Activated B cell treated with CpG ODN at 0.5 μM for 24 hours (primary cell): ENCODE measurements at regions not wholly inside any gene's neighbourhood (a gene's known extent, or its start where the extent isn't known, plus 50 kb on each side); places are given as distances from the start of the nearest gene placed in this dataset.

Experiments used
- ATAC-seq: fragments of 200-7000 bp; cut with Tn5 transposase; one replicate; pipeline ENCODE4 v1.10.0; 2021; ENCODE audit warnings: low read depth, mild to moderate bottlenecking, moderate library complexity
- CTCF ChIA-PET: fragments of 350-600 bp; sonication (Branson Sonifier 250); formaldehyde crosslinking; loops from one replicate; lab custom pipeline; 2021; ENCODE audit warnings: antibody characterized with exemption; lab: Charles Lee
- POLR2A ChIA-PET: fragments of 350-600 bp; sonication (Branson Sonifier 250); formaldehyde crosslinking; loops from one replicate; lab custom pipeline; 2021; ENCODE audit warnings: antibody characterized with exemption; lab: Charles Lee
- DNase-seq: peaks from one replicate; pipeline ENCODE4 v3.0.0; 2022
- H3K27ac Mint-ChIP-seq: one replicate; pipeline ENCODE4 v1.8.0; 2020; ENCODE audit warnings: mixed read lengths
- H3K27me3 Mint-ChIP-seq: one replicate; pipeline ENCODE4 v1.8.0; 2021; ENCODE audit warnings: mixed read lengths
- H3K36me3 Mint-ChIP-seq: one replicate; pipeline ENCODE4 v1.8.0; 2021; ENCODE audit warnings: low read depth, mixed read lengths
- H3K4me1 Mint-ChIP-seq: one replicate; pipeline ENCODE4 v1.8.0; 2021; ENCODE audit warnings: mixed read lengths
- H3K4me3 Mint-ChIP-seq: one replicate; pipeline ENCODE4 v1.8.0; 2020; ENCODE audit warnings: mild to moderate bottlenecking, mixed read lengths
- H3K9me3 Mint-ChIP-seq: one replicate; pipeline ENCODE4 v1.8.0; 2020; ENCODE audit warnings: mixed read lengths
- intact Hi-C: fragments of 100-400 bp; cut with micrococcal nuclease; formaldehyde crosslinking; loops from one replicate; pipeline ENCODE4 v1.15.1; 2024
- TF ChIP-seq, protein P1 (sequence below): fragments of 200-600 bp; IDR thresholded peaks from one replicate; pipeline ENCODE4 v1.8.0; 2022; ENCODE audit warnings: antibody characterized with exemption, mild to moderate bottlenecking

DNA sequence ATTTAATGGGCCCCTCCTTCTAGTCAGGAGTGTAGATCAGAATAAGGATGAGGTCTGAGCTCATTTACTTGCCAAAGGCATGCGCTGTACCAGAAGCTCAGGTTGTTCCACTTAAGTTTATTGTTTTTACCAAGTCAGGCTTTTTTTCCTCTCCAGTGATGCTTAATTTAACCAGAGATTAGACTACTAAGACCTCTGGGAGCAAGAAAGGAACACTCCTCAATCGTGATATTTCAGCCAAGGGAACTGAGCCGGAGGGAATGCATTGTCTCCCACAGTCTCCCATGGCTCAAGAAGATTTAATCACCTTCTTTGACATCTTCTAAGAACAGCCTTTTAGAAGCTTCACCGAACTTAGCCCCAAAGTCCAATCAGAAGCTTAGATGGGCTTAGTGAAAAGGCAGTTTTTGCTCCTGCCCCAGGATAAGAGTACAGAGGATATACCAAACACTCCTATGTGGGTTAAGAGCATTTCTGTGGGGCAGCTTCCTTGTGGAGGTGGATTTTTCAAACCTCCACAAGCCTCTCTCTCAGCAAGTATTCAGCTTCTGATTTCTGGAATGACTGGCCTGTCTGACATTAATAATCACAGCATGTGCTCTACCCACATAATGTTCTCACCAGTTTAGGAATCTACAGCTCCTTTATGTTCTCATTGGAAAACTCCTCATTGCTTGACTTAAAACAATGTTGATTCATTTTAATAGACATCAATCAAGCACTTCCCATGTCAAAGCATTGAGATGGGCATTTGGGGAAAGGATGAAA is 322.7 kb downstream of the SUCLA2 start:
- Mint-ChIP-seq H3K27ac (no peak overlapping the region), H3K4me3 (no peak overlapping the region), H3K36me3 (no peaks in the 10 kb centered on the region), H3K4me1 (no peaks in the 10 kb centered on the region), H3K9me3 (no peaks in the 10 kb centered on the region), H3K27me3 (peaks cover 4% of the 10 kb centered on the region)
- TF ChIP-seq, protein P1, sequence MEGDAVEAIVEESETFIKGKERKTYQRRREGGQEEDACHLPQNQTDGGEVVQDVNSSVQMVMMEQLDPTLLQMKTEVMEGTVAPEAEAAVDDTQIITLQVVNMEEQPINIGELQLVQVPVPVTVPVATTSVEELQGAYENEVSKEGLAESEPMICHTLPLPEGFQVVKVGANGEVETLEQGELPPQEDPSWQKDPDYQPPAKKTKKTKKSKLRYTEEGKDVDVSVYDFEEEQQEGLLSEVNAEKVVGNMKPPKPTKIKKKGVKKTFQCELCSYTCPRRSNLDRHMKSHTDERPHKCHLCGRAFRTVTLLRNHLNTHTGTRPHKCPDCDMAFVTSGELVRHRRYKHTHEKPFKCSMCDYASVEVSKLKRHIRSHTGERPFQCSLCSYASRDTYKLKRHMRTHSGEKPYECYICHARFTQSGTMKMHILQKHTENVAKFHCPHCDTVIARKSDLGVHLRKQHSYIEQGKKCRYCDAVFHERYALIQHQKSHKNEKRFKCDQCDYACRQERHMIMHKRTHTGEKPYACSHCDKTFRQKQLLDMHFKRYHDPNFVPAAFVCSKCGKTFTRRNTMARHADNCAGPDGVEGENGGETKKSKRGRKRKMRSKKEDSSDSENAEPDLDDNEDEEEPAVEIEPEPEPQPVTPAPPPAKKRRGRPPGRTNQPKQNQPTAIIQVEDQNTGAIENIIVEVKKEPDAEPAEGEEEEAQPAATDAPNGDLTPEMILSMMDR = no peak
- ChIA-PET CTCF (no interaction called here), POLR2A (no interaction called here)
- ATAC-seq (no peak), DNase-seq (no peak)
- intact Hi-C loops = no loop called here

DNA sequence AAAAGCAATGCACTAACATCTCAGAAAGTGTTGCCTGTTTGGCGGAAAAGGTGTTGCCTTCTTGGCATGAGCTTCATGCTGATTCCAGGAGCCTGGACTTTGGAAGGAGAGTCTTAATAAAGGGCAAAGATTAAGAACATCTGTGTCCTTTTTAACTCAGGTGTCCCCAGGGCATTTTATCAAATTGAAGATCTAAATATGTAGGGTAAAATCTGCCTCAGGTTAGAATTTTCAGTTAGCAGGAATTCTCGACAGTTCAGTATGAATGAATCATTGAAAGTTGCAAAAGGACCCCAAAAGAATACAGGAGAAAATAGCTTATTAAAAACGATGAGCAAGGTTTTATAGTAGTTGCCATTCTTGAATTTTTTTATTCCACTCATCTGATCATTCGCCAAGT is 325.2 kb downstream of the SUCLA2 start:
- no peak overlapping the region for H3K27ac Mint-ChIP-seq
- peaks cover 4% of the 10 kb centered on the region for H3K27me3 Mint-ChIP-seq
- H3K4me1 Mint-ChIP-seq = no peaks in the 10 kb centered on the region
- no peak overlapping the region for H3K4me3 Mint-ChIP-seq
- DNase-seq (no peak), ATAC-seq (no peak)
- no peaks in the 10 kb centered on the region for H3K36me3 Mint-ChIP-seq
- intact Hi-C loops = no loop called here
- CTCF ChIA-PET = no interaction called here
- no peaks in the 10 kb centered on the region for H3K9me3 Mint-ChIP-seq
- POLR2A ChIA-PET = no interaction called here
- TF ChIP-seq, protein P1 = no peak

DNA sequence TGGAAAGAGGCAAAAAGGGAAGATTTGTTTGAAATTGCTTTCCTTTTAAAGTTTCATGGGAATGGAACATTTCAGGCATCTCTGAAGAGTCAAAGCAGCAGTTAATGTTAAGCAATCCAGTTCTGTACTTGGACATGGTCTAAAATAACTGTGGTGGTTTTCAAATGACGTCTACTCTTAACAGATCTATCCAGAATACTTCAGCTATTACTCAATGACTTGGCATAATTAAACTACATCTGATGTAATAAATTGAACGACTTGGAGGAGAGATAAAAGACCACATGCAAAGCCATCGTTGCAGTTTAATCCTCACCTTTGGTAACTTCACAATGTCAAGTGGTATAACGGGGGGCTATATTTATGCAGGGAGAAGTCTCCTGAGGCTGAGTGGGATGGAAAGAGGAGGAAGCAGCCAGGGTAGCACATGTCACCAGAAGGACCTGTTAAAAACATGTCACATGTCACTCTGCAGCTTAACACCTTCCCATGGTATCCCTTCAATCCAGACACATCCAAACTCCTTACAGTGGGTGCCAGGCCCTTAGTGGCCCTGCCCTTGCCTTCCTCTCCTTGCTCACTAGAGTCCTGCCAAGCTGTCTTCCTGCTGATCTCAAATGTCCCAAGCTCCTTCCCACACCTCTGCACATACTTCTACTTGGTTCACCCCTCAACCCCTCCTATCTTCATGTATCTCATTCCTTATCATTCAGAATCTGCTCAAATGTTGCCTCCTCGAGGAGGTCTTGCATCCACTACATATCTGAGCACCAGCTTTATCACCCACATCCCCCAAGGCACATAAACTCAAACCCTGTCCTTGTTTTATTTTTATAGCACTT is 327.8 kb downstream of the SUCLA2 start:
- TF ChIP-seq, protein P1 = no peak
- DNase-seq = no peak
- no peaks in the 10 kb centered on the region for H3K4me1 Mint-ChIP-seq
- H3K27ac Mint-ChIP-seq = no peak overlapping the region
- ChIA-PET CTCF (no interaction called here), POLR2A (no interaction called here)
- H3K4me3 Mint-ChIP-seq = no peak overlapping the region
- H3K9me3 Mint-ChIP-seq = no peaks in the 10 kb centered on the region
- ATAC-seq = no peak
- no peaks in the 10 kb centered on the region for H3K36me3 Mint-ChIP-seq
- intact Hi-C loops = no loop called here
- no peaks in the 10 kb centered on the region for H3K27me3 Mint-ChIP-seq

DNA sequence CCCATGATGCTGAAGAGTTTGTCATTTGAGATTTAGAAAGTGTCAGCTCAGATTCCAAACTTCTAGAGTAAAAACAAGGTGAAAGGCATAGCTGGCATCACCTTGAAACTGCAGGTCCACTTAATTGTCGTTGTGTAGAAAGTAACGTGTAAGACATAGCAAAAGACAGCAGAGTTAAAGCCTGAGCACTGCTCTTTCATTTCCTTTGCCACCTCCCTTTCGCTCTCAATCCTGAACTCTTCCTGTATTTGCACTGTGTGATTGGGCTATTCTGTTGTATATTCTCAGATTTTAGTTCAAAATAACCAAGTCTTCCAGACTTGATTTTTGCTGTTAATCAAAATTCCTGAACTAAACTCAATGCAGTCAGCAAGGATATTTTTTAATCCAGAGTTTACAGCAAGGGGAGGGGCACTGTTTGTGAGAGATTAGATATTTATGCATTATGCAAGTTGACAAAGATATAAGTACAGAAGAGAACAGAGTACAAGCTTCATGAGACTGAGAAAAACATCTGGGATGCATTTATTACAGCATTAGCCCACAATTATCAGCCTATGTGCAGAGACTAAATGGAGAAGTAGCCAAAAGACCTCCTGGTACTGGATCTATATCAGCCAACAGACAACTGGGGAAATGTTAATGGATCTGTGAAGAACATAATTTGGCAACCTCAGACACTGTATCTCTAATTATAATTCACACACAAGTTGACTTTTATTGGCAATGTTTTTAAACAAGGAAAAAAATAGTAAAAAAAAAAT is 328.6 kb downstream of the SUCLA2 start:
- no peak overlapping the region for H3K4me3 Mint-ChIP-seq
- no peaks in the 10 kb centered on the region for H3K4me1 Mint-ChIP-seq
- CTCF ChIA-PET = no interaction called here
- TF ChIP-seq, protein P1 = no peak
- H3K27me3 Mint-ChIP-seq = no peaks in the 10 kb centered on the region
- ATAC-seq (no peak), DNase-seq (no peak)
- H3K9me3 Mint-ChIP-seq = peaks cover 2% of the 10 kb centered on the region
- H3K36me3 Mint-ChIP-seq = no peaks in the 10 kb centered on the region
- no peak overlapping the region for H3K27ac Mint-ChIP-seq
- intact Hi-C loops = no loop called here
- POLR2A ChIA-PET = no interaction called here

DNA sequence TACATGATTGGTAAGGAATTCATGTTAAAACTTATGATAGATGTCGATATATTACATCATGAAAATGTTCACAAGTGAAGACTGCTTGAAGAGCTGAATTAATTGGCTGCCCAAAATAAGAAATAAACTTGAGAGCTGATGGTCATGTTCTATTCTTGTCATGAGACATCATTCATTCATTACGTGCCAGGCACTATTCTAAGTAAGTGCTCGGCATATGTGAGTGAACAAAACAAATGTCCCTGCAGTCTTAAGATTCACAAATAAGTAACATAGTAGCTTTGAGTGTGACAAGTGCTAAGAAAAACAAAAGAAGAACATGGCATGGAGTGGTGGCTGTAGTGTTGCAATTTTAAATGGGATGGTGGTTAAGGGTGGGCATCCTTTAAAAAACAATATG is 329.3 kb downstream of the SUCLA2 start:
- intact Hi-C loops = no loop called here
- ATAC-seq (no peak), DNase-seq (no peak)
- no peak overlapping the region for H3K4me3 Mint-ChIP-seq
- H3K36me3 Mint-ChIP-seq = no peaks in the 10 kb centered on the region
- TF ChIP-seq, protein P1 = no peak
- POLR2A ChIA-PET = no interaction called here
- H3K9me3 Mint-ChIP-seq = peaks cover 2% of the 10 kb centered on the region
- no peaks in the 10 kb centered on the region for H3K27me3 Mint-ChIP-seq
- no peak overlapping the region for H3K27ac Mint-ChIP-seq
- H3K4me1 Mint-ChIP-seq = no peaks in the 10 kb centered on the region
- CTCF ChIA-PET = no interaction called here
